WERI-Rb-1 (cell line): ENCODE measurements at regions not wholly inside any gene's neighbourhood (a gene's known extent, or its start where the extent isn't known, plus 50 kb on each side); places are given as distances from the start of the nearest gene placed in this dataset.

Experiments used
- DNase-seq: peaks from one replicate; pipeline ENCODE4 v3.0.0-alpha.2; 2020
- H3K27ac ChIP-seq: fragments of 250-450 bp; sonication (Bioruptor Pico); 2 replicates; pipeline ENCODE4 v1.5.1; 2020; ENCODE audit warnings: mild to moderate bottlenecking, moderate library complexity
- H3K27me3 ChIP-seq: fragments of 250-450 bp; sonication (Bioruptor Pico); 2 replicates; pipeline ENCODE4 v1.5.1; 2021; ENCODE audit warnings: mild to moderate bottlenecking, low read depth, moderate library complexity; ENCODE audit not compliant: insufficient read depth, severe bottlenecking
- H3K36me3 ChIP-seq: fragments of 250-450 bp; sonication (Bioruptor Pico); 2 replicates; pipeline ENCODE4 v1.5.1; 2020; ENCODE audit warnings: mild to moderate bottlenecking, moderate library complexity
- H3K4me3 ChIP-seq: 2 replicates; pipeline ENCODE4 v1.5.1; 2011; ENCODE audit warnings: low read depth, mild to moderate bottlenecking, control low read depth, low read length
- H3K9me3 ChIP-seq: fragments of 250-450 bp; sonication (Bioruptor Pico); 2 replicates; pipeline ENCODE4 v1.5.1; 2021; ENCODE audit warnings: mild to moderate bottlenecking, moderate library complexity; ENCODE audit not compliant: severe bottlenecking
- TF ChIP-seq, protein P1 (sequence below): IDR thresholded peaks from 2 replicates; pipeline ENCODE4 v1.5.1; 2011; ENCODE audit warnings: low read depth, mild to moderate bottlenecking, control low read depth, inconsistent platforms, low read length

DNA sequence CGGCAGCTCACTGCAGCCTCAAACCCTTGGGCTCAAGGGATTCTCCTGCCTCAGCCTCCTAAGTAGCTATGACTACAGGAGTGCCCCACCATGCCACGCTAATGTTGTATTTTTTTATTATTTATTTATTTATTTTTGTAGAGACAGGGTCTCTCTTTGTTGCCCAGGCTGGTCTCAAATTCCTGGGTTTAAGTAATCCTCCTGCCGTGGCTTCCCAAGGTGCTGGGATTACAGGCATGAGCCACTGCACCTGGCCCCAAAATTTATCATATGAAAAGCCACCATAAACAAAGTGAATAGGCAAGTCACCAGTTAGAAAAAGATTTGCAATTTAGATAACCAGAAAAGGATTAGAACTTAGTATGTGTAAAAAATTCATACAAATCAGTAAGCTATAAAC, 138.6 kb upstream of the NCK2 start:
- TF ChIP-seq, protein P1, sequence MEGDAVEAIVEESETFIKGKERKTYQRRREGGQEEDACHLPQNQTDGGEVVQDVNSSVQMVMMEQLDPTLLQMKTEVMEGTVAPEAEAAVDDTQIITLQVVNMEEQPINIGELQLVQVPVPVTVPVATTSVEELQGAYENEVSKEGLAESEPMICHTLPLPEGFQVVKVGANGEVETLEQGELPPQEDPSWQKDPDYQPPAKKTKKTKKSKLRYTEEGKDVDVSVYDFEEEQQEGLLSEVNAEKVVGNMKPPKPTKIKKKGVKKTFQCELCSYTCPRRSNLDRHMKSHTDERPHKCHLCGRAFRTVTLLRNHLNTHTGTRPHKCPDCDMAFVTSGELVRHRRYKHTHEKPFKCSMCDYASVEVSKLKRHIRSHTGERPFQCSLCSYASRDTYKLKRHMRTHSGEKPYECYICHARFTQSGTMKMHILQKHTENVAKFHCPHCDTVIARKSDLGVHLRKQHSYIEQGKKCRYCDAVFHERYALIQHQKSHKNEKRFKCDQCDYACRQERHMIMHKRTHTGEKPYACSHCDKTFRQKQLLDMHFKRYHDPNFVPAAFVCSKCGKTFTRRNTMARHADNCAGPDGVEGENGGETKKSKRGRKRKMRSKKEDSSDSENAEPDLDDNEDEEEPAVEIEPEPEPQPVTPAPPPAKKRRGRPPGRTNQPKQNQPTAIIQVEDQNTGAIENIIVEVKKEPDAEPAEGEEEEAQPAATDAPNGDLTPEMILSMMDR = no peak
- Histone ChIP-seq H3K36me3 (no peaks in the 10 kb centered on the region), H3K27ac (no peak overlapping the region), H3K9me3 (no peaks in the 10 kb centered on the region), H3K27me3 (no peaks in the 10 kb centered on the region), H3K4me3 (no peak overlapping the region)
- DNase-seq = no peak

DNA sequence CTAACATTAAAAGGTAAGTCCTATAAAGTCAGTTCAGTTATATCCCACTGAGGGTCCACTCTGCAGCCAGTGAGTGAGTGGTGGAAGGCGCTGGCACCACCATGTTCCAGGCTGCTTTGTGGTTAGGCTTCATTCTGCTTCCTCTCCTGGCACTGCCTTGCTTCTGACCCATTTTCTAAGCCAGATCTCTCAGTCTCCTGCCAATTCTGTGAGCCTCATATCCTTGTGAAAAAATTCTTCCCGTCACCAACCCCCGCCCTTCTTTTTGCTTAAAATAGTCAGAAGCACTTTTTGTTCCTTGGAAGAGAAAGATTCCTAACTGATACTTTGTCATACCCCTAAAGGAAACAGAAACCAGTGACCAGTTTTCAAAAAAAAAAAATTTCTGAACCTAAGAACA, 139.8 kb upstream of the NCK2 start:
- TF ChIP-seq, protein P1 = no peak
- Histone ChIP-seq H3K27ac (no peak overlapping the region), H3K9me3 (no peaks in the 10 kb centered on the region), H3K27me3 (no peaks in the 10 kb centered on the region), H3K36me3 (no peaks in the 10 kb centered on the region), H3K4me3 (no peak overlapping the region)
- no peak for DNase-seq

DNA sequence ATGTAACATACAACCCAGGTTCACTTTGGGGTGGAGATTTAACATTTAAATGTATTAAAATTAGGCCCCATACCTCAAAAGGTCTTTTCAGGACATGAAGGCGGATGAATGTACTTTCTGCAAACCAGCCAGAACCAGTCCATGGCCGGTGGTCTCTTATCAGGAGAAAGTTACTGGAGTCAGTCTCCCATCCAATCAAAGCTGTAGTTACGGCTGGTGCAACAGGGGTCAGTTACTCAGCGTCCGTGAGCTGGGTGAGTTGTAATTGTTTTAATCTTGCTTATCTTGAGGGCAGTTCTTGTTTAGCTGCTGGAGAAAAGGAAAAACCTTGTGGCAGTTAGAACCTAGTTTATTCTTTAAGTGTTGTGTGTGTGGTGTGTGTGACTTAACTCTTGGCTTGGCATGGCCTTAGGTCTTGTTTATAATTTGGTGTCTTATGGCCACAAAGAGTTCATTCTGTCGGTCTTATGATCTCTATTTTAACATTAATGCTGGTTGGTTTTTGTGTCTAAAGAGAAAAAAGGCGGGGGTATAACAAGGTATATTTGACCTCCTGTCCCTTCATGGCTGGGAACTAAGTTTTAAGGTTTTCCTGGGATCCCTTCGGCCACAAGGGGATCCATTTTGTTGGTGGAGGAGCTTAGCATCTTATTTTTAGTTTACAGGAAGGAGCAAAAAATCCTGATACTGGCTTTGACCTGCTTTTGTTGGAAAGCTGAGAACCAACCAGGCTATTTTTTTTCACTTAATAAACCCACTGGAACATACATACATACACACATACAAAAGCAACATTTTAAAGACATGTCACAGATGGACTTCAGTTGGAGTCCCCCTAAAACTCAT, 143.5 kb upstream of the NCK2 start:
- no peak for DNase-seq
- Histone ChIP-seq H3K9me3 (no peaks in the 10 kb centered on the region), H3K4me3 (no peak overlapping the region), H3K27ac (no peak overlapping the region), H3K27me3 (no peaks in the 10 kb centered on the region), H3K36me3 (no peaks in the 10 kb centered on the region)
- TF ChIP-seq, protein P1 = no peak

DNA sequence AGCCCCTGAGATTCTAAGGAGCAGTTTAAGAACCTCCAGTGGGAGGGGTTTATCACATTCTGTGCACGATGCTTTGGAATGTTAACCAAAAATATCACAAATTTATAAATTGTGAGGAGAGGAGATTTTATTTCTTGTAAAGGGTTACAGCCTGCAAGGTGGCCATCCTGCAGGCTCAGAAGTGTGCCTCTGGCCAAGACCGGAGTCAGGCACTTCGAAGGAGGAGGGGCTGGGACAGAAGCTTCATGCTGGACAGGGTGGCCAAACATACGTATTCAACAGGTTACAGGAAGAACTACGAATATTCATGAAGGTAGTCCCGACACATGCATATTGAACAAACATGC, 144.1 kb upstream of the NCK2 start:
- no peak overlapping the region for H3K27ac ChIP-seq
- H3K27me3 ChIP-seq = no peaks in the 10 kb centered on the region
- TF ChIP-seq, protein P1 = no peak
- H3K36me3 ChIP-seq = no peaks in the 10 kb centered on the region
- no peak overlapping the region for H3K4me3 ChIP-seq
- no peaks in the 10 kb centered on the region for H3K9me3 ChIP-seq
- DNase-seq = no peak

DNA sequence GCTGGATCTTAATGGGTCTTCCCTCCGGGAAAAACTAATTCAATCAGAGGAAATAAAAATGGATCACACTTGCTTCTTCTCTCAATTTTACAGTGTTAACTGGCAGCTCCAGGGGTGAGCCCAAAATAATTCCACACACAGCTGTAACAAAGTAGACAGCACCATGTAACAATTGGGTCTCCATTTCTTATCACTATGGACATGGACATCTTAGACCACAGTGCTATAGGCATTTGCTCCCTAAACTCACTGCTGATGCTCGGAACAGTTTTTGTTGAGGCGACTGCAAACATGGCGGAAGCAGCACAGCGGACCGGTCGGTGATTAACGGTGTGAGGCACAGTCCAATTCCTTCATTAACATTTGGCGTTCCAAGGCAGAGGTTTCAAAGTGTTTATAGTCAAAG, 144.7 kb upstream of the NCK2 start:
- Histone ChIP-seq H3K27me3 (no peaks in the 10 kb centered on the region), H3K4me3 (no peak overlapping the region), H3K27ac (no peak overlapping the region), H3K36me3 (no peaks in the 10 kb centered on the region), H3K9me3 (no peaks in the 10 kb centered on the region)
- no peak for DNase-seq
- TF ChIP-seq, protein P1 = no peak
